MM.1S (cell line): ENCODE measurements at regions not wholly inside any gene's neighbourhood (a gene's known extent, or its start where the extent isn't known, plus 50 kb on each side); places are given as distances from the start of the nearest gene placed in this dataset.

Source experiments
- EZH2 ChIP-seq: fragments of 300-600 bp; sonication (generic); optimal IDR thresholded peaks from 2 replicates; pipeline ENCODE3; 2017; ENCODE audit warnings: low read depth, mild to moderate bottlenecking, antibody characterized with exemption, low read length, mixed read lengths
- EZH2phosphoT487 ChIP-seq: fragments of 300-600 bp; sonication (generic); IDR thresholded peaks from 2 replicates; pipeline ENCODE4 v1.6.1; 2018; ENCODE audit warnings: antibody characterized with exemption, low read length
- TF ChIP-seq, protein P1 (sequence below): fragments of 300-600 bp; sonication (generic); IDR thresholded peaks from 2 replicates; pipeline ENCODE4 v1.5.1; 2016; ENCODE audit warnings: antibody characterized with exemption, low read length, mixed read lengths

DNA sequence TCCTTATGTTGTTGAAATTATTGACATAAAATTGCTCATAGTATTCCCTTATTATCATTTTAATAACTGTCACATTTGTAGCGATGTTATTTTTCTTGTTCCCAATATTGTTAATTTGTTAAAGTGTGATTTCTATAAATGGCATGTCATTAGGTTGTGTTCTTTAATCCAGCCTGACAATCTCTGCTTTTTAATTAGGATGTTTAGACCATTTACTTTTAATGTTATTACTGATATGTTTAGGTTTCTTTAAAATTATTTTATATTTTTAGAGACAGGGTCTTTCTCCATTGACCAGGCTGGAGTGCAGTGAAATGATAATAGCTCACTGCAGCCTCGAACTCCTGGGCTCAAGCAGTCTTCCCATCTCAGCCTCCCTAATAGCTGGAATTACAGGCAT lies 408.5 kb downstream of the DLEU7 start:
- no peak for TF ChIP-seq EZH2
- no peak for TF ChIP-seq EZH2phosphoT487
- TF ChIP-seq, protein P1, sequence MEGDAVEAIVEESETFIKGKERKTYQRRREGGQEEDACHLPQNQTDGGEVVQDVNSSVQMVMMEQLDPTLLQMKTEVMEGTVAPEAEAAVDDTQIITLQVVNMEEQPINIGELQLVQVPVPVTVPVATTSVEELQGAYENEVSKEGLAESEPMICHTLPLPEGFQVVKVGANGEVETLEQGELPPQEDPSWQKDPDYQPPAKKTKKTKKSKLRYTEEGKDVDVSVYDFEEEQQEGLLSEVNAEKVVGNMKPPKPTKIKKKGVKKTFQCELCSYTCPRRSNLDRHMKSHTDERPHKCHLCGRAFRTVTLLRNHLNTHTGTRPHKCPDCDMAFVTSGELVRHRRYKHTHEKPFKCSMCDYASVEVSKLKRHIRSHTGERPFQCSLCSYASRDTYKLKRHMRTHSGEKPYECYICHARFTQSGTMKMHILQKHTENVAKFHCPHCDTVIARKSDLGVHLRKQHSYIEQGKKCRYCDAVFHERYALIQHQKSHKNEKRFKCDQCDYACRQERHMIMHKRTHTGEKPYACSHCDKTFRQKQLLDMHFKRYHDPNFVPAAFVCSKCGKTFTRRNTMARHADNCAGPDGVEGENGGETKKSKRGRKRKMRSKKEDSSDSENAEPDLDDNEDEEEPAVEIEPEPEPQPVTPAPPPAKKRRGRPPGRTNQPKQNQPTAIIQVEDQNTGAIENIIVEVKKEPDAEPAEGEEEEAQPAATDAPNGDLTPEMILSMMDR: no peak
